Karpas-422 (cell line): ENCODE measurements at regions not wholly inside any gene's neighbourhood (a gene's known extent, or its start where the extent isn't known, plus 50 kb on each side); places are given as distances from the start of the nearest gene placed in this dataset.

Source experiments
- DNase-seq: peaks from one replicate; pipeline ENCODE4 v3.0.0-alpha.2; 2015
- H2AFZ ChIP-seq: fragments of 200-600 bp; sonication (generic); 2 replicates; pipeline ENCODE4 v1.6.1; 2014; ENCODE audit warnings: antibody characterized with exemption, low read length, mixed read lengths
- H3K27ac ChIP-seq: fragments of 200-600 bp; sonication (generic); 2 replicates; pipeline ENCODE4 v1.5.1; 2014; ENCODE audit warnings: mild to moderate bottlenecking, low read length, moderate library complexity
- H3K27me3 ChIP-seq: fragments of 200-600 bp; sonication (generic); 2 replicates; pipeline ENCODE4 v1.6.1; 2014; ENCODE audit warnings: low read length, mixed read lengths
- H3K36me3 ChIP-seq: fragments of 200-600 bp; sonication (generic); 2 replicates; pipeline ENCODE4 v1.6.1; 2014; ENCODE audit warnings: low read length, mixed read lengths; ENCODE audit not compliant: insufficient read depth
- H3K4me1 ChIP-seq: fragments of 200-600 bp; sonication (generic); 2 replicates; pipeline ENCODE4 v1.6.1; 2014; ENCODE audit warnings: mild to moderate bottlenecking, low read length, mixed read lengths
- H3K4me2 ChIP-seq: fragments of 200-600 bp; sonication (generic); 2 replicates; pipeline ENCODE4 v1.6.1; 2014; ENCODE audit warnings: low read length, low read depth, mild to moderate bottlenecking; ENCODE audit not compliant: poor library complexity, severe bottlenecking
- H3K4me3 ChIP-seq: fragments of 200-600 bp; sonication (generic); 2 replicates; pipeline ENCODE4 v1.5.1; 2014; ENCODE audit warnings: mild to moderate bottlenecking, antibody characterized with exemption, low read length, mixed read lengths
- H3K79me2 ChIP-seq: fragments of 200-600 bp; sonication (generic); 2 replicates; pipeline ENCODE4 v1.6.1; 2014; ENCODE audit warnings: mild to moderate bottlenecking, low read length, mixed read lengths
- H3K9ac ChIP-seq: fragments of 200-600 bp; sonication (generic); 2 replicates; pipeline ENCODE4 v1.6.0; 2014; ENCODE audit warnings: low read length
- H3K9me2 ChIP-seq: fragments of 200-600 bp; sonication (generic), shearing (Covaris generic); replicated peaks from 2 replicates; pipeline ENCODE4 v1.6.0; 2014; ENCODE audit warnings: mild to moderate bottlenecking, low read length, moderate library complexity; ENCODE audit not compliant: insufficient read depth
- H3K9me3 ChIP-seq: fragments of 300-700, 200-600 bp; sonication (generic); 2 replicates; pipeline ENCODE4 v1.6.1; 2014; ENCODE audit warnings: low read length, mixed read lengths
- H4K20me1 ChIP-seq: fragments of 200-600 bp; sonication (generic); 2 replicates; pipeline ENCODE4 v1.6.1; 2014; ENCODE audit warnings: mild to moderate bottlenecking, antibody characterized with exemption, low read length, low read depth; ENCODE audit not compliant: insufficient read depth

DNA sequence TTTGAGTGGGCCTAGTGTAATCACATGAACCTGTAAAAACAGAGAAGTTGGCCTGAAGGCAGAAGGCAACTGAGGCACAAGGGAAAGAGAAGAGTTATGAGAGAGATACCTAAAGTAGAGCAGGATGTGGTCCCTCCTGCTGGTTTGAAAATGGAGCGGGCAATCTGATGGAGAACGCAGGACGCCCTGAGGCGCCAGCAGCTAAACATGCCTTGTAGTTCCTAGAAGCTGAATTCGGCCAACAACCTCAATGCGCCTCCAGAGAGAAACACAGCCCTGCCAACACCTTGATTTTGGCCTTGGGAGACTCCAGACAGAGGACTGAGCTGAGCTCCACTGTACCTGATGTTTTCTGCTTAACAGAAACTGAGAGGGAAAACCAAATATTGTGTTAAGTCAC is 469.9 kb downstream of the SOCS6 start:
- Histone ChIP-seq H3K79me2 (no peaks in the 10 kb centered on the region), H3K36me3 (no peaks in the 10 kb centered on the region), H3K9me3 (no peaks in the 10 kb centered on the region), H3K9me2 (no peaks in the 10 kb centered on the region), H3K27ac (no peak overlapping the region), H3K9ac (no peak overlapping the region), H4K20me1 (no peaks in the 10 kb centered on the region), H2AFZ (no peak overlapping the region), H3K27me3 (no peaks in the 10 kb centered on the region), H3K4me1 (peaks cover 5% of the 10 kb centered on the region), H3K4me3 (no peak overlapping the region), H3K4me2 (no peak overlapping the region)
- DNase-seq, result no peak

DNA sequence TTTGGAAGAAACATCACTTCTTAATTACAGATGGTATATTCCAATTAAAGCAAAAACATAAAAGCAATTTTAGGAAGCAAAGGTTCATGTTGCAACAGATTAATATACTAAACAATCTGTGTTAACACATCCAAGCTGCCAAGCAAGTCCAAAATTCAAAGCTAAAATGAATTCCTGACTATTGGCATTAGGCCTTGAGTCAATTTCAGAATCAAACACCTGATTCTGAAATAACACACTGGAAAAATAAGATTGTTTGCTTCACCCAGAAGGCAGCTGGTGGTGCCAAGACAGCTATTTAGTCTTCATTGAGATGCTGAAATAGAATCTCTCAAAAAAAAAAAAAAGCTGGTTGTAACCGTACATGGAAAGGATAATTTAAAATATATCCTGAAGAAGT is 465.6 kb downstream of the SOCS6 start:
- DNase-seq, result no peak
- Histone ChIP-seq H3K4me1 (no peaks in the 10 kb centered on the region), H3K27ac (no peak overlapping the region), H3K36me3 (no peaks in the 10 kb centered on the region), H3K9me3 (no peaks in the 10 kb centered on the region), H3K4me3 (no peak overlapping the region), H3K27me3 (no peaks in the 10 kb centered on the region), H3K4me2 (no peak overlapping the region), H3K79me2 (no peaks in the 10 kb centered on the region), H2AFZ (no peak overlapping the region), H3K9me2 (no peaks in the 10 kb centered on the region), H4K20me1 (no peaks in the 10 kb centered on the region), H3K9ac (no peak overlapping the region)

DNA sequence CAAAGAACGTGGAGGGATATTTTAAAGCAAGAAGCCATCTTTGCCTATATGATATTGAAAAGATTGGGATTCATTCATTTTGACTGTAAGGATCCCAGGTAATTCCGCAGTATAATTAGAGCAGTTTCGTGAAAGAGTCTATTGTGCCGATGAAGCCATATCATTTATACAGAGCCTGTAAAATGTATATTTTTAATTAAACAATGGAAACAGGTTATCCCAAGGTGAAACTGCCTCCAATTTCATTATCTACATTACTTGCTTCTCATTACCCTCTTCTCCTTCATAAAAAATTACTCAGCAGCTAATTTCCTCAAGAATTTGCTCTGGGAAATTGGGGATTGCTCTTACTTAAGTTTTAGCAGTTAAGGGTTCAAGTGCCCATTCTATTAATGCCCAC is 444.1 kb downstream of the SOCS6 start:
- no peak for DNase-seq
- Histone ChIP-seq H4K20me1 (no peaks in the 10 kb centered on the region), H3K9me3 (no peaks in the 10 kb centered on the region), H3K9me2 (no peaks in the 10 kb centered on the region), H3K27me3 (0 out of 2 replicates have a peak, but pooled peaks cover 2% of the 10 kb centered on the region), H3K4me3 (no peak overlapping the region), H3K27ac (no peak overlapping the region), H3K4me1 (no peaks in the 10 kb centered on the region), H3K9ac (no peak overlapping the region), H3K4me2 (no peak overlapping the region), H3K79me2 (no peaks in the 10 kb centered on the region), H2AFZ (no peak overlapping the region), H3K36me3 (no peaks in the 10 kb centered on the region)

DNA sequence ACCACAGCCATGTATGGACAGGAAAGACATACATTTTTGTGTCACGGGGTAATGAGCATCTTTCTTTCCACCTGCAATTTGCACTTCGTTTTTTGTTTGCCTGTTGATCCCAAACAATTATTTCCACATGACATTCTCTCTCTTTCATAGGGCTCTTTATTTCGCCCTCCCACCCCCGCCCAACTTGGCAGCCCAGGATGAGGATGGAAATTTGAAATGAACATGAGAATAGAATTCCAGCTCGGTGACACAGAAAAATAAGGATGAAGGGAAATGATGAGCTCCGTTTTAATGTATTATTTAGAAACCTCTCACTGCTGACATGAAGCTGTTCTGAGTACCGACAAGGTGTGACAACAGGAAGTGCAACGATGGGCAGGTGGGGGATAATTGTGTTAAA is 443.3 kb downstream of the SOCS6 start:
- no peaks in the 10 kb centered on the region for H3K9me2 ChIP-seq
- 0 out of 2 replicates have a peak, but pooled peaks cover 2% of the 10 kb centered on the region for H3K27me3 ChIP-seq
- H3K79me2 ChIP-seq, result no peaks in the 10 kb centered on the region
- H3K4me1 ChIP-seq, result no peaks in the 10 kb centered on the region
- no peaks in the 10 kb centered on the region for H3K9me3 ChIP-seq
- H3K9ac ChIP-seq, result no peak overlapping the region
- H3K36me3 ChIP-seq, result no peaks in the 10 kb centered on the region
- H3K27ac ChIP-seq, result no peak overlapping the region
- H3K4me2 ChIP-seq, result no peak overlapping the region
- H3K4me3 ChIP-seq, result no peak overlapping the region
- H4K20me1 ChIP-seq, result no peaks in the 10 kb centered on the region
- no peak overlapping the region for H2AFZ ChIP-seq
- DNase-seq, result no peak

DNA sequence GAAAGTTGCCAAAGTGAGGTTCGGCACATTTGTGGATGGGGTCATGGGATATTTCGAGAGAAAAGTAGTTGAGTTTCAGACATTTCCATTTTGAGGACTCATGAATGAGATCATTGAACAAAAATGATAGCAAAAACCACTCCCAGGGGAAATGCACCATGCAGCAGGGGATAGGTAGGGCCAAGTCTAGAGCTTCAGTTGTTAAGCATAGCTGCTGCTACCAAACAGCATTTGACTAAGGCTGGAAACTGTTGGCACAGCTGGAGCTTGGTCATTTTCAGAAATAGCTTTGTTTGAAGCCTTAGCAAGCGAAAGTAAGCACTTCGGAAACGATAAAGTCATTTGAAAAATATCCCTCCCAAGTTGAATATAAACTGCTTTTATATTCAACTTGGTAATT is 431.8 kb downstream of the SOCS6 start:
- Histone ChIP-seq H3K9me2 (no peaks in the 10 kb centered on the region), H3K79me2 (no peaks in the 10 kb centered on the region), H4K20me1 (no peaks in the 10 kb centered on the region), H3K4me3 (no peak overlapping the region), H3K9ac (no peak overlapping the region), H3K27ac (no peak overlapping the region), H3K9me3 (no peaks in the 10 kb centered on the region), H2AFZ (no peak overlapping the region), H3K4me2 (no peak overlapping the region), H3K36me3 (no peaks in the 10 kb centered on the region), H3K4me1 (no peaks in the 10 kb centered on the region), H3K27me3 (no peaks in the 10 kb centered on the region)
- DNase-seq, result no peak

DNA sequence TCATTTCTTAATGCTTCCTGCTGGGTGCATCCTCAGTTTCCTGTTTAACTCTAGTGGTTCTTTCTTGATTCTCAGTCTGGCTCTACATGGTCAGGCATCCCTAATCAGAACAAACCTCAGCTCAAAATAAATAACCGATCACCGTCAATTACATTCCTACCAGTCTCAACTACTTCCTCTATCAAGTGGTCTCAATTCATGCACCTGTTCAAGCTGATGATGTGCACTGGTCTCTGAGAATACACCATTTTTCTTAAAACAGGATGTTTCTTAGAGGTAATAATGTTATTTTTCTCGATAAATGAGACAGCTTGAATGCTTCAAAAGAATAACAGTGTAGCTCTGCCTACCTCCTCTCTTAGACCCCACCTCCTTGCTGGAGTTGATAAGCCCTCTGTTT is 420.9 kb downstream of the SOCS6 start:
- H3K27ac ChIP-seq, result no peak overlapping the region
- H3K79me2 ChIP-seq, result no peaks in the 10 kb centered on the region
- no peaks in the 10 kb centered on the region for H3K9me3 ChIP-seq
- no peaks in the 10 kb centered on the region for H3K4me1 ChIP-seq
- H2AFZ ChIP-seq, result no peak overlapping the region
- no peak overlapping the region for H3K9ac ChIP-seq
- no peak overlapping the region for H3K4me3 ChIP-seq
- H3K9me2 ChIP-seq, result no peaks in the 10 kb centered on the region
- H3K4me2 ChIP-seq, result no peak overlapping the region
- no peak for DNase-seq
- H3K36me3 ChIP-seq, result no peaks in the 10 kb centered on the region
- H3K27me3 ChIP-seq, result peaks cover 2% of the 10 kb centered on the region; the same call in 1 of the 2 replicates
- no peaks in the 10 kb centered on the region for H4K20me1 ChIP-seq

DNA sequence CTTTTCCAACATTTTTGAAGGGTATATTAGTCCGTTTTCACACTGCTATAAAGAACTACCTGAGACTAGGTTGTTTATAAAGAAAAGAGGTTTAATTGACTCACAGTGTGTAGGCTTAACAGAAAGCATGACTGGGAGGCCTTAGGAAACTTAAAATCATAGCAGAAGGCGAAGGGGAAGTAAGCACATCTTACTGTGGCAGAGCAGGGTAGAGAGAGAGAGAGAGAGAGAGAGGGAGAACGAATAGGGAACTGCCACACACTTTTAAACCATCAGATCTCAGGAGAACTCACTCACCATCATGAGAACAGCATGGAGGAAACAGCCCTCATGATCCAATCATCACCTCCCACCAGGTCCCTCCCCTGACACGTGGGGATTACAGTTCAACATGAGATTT is 420.3 kb downstream of the SOCS6 start:
- Histone ChIP-seq H3K27ac (no peak overlapping the region), H3K79me2 (no peaks in the 10 kb centered on the region), H2AFZ (no peak overlapping the region), H3K4me3 (no peak overlapping the region), H3K36me3 (no peaks in the 10 kb centered on the region), H3K9ac (no peak overlapping the region), H3K9me2 (no peaks in the 10 kb centered on the region), H3K4me1 (no peaks in the 10 kb centered on the region), H3K27me3 (peaks cover 2% of the 10 kb centered on the region; the same call in 1 of the 2 replicates), H3K9me3 (no peaks in the 10 kb centered on the region), H4K20me1 (no peaks in the 10 kb centered on the region), H3K4me2 (no peak overlapping the region)
- no peak for DNase-seq

DNA sequence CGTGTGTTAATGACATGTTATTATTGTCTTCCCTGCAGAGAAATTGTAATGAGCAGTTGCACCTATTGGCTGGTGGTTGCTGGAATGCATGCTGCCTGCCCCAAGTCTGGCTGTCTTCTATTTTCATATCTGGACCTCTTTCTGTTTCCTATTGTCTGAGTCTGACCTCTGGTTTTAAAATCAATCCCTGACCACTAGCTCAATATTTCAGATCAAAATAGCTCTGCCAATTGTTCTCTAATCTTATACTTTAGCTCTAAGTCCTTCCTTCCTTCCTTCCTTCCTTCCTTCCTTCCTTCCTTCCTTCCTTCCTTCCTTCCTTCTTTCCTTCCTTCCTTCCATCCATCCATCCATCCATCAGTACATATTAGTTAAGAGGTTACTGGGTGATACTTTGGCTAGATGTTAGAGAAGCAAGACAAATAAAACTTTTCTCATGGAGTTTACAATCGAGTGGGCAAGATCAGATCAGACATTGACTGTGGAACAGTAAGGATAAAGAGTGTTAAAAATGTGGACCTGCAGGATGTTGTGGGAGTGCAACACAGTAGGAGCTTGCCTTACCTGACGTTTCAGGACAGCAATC is 417.1 kb downstream of the SOCS6 start:
- H3K27ac ChIP-seq, result no peak overlapping the region
- no peaks in the 10 kb centered on the region for H3K79me2 ChIP-seq
- no peaks in the 10 kb centered on the region for H3K9me2 ChIP-seq
- no peak overlapping the region for H2AFZ ChIP-seq
- H3K36me3 ChIP-seq, result no peaks in the 10 kb centered on the region
- H3K4me1 ChIP-seq, result peaks cover under 1% of the 10 kb centered on the region
- no peak for DNase-seq
- no peak overlapping the region for H3K9ac ChIP-seq
- no peak overlapping the region for H3K4me2 ChIP-seq
- H3K4me3 ChIP-seq, result no peak overlapping the region
- H3K27me3 ChIP-seq, result 0 out of 2 replicates have a peak, but pooled peaks cover 2% of the 10 kb centered on the region
- no peaks in the 10 kb centered on the region for H4K20me1 ChIP-seq
- no peaks in the 10 kb centered on the region for H3K9me3 ChIP-seq
